NCI-H2171 (cell line): ENCODE measurements at regions not wholly inside any gene's neighbourhood (a gene's known extent, or its start where the extent isn't known, plus 50 kb on each side); places are given as distances from the start of the nearest gene placed in this dataset.
"Not testable (repeated sequence)": the region's sequence is repeated elsewhere in the genome, so short reads cannot be mapped to it uniquely, and the experiment has no call there.

ENCODE experiments used
- DNase-seq: peaks from one replicate; lab custom pipeline; 2025; lab: John Stamatoyannopoulos, UW

GRCh38 chr4:67412153-67412712 is 133.1 kb downstream of the CENPC start:
- DNase-seq: not testable (repeated sequence)

GRCh38 chr4:67403342-67403741 is 142.0 kb downstream of the CENPC start:
- DNase-seq: no peak

- no peak for DNase-seq
Measured at GRCh38 chr4:67401902-67402301, 143.4 kb downstream of the CENPC start.

GRCh38 chr4:67397931-67398330 is 147.4 kb downstream of the CENPC start:
- no peak for DNase-seq

- DNase-seq: no peak
Measured at GRCh38 chr4:67397031-67397430, 148.3 kb downstream of the CENPC start.

- DNase-seq: no peak
Measured at GRCh38 chr4:67396008-67396407, 149.3 kb downstream of the CENPC start.

GRCh38 chr4:67394879-67395278 is 150.4 kb downstream of the CENPC start:
- no peak for DNase-seq

- peak; percentile 10 for DNase-seq
Measured at GRCh38 chr4:67393699-67394281, 151.5 kb downstream of the CENPC start.

- DNase-seq: no peak
Measured at GRCh38 chr4:67393007-67393406, 152.3 kb downstream of the CENPC start.

- not testable (repeated sequence) for DNase-seq
Measured at GRCh38 chr4:67381406-67381804, 163.9 kb downstream of the CENPC start.

GRCh38 chr4:67380702-67381405 is 164.4 kb downstream of the CENPC start:
- DNase-seq: not testable (repeated sequence)

GRCh38 chr4:67380154-67380553 is 165.1 kb downstream of the CENPC start:
- no peak for DNase-seq

GRCh38 chr4:67375291-67375690 is 170.0 kb downstream of the CENPC start:
- no peak for DNase-seq

- DNase-seq: no peak
Measured at GRCh38 chr4:67371615-67372014, 173.7 kb downstream of the CENPC start.

GRCh38 chr4:67366311-67366861 is 178.9 kb downstream of the CENPC start:
- DNase-seq: no peak

GRCh38 chr4:67365661-67366245 is 179.6 kb downstream of the CENPC start:
- DNase-seq: no peak

GRCh38 chr4:67355806-67356205 is 189.5 kb downstream of the CENPC start:
- DNase-seq: no peak

GRCh38 chr4:67346654-67347053 is 198.6 kb downstream of the CENPC start:
- no peak for DNase-seq

GRCh38 chr4:67344594-67345380 is 200.5 kb downstream of the CENPC start:
- DNase-seq: no peak

- DNase-seq: no peak
Measured at GRCh38 chr4:67343199-67343598, 202.1 kb downstream of the CENPC start.

GRCh38 chr4:67342291-67342690 is 203.0 kb downstream of the CENPC start:
- no peak for DNase-seq

- DNase-seq: no peak
Measured at GRCh38 chr4:67333664-67334063, 211.6 kb downstream of the CENPC start.
